OCI-LY3 (cell line): ENCODE measurements at regions not wholly inside any gene's neighbourhood (a gene's known extent, or its start where the extent isn't known, plus 50 kb on each side); places are given as distances from the start of the nearest gene placed in this dataset.
A peak's percentile ranks its signal among the peaks of the same experiment; 100 is the strongest.

Experiments used
- H2AFZ ChIP-seq: fragments of 200-600, 300-600 bp; shearing (Covaris generic); 2 replicates; pipeline ENCODE4 v1.6.0; 2014; ENCODE audit warnings: antibody characterized with exemption, low read depth, low read length
- H3K27ac ChIP-seq: fragments of 200-600, 300-600 bp; sonication (generic); 2 replicates; pipeline ENCODE4 v1.5.1; 2014; ENCODE audit warnings: mild to moderate bottlenecking, low read length, moderate library complexity, mixed read lengths
- H3K27me3 ChIP-seq: fragments of 200-600, 300-600 bp; sonication (generic); 2 replicates; pipeline ENCODE4 v1.6.1; 2014; ENCODE audit warnings: low read depth, low read length, mixed read lengths
- H3K36me3 ChIP-seq: fragments of 200-600, 300-600 bp; sonication (generic); replicated peaks from 2 replicates; pipeline ENCODE3; 2014; ENCODE audit warnings: low read depth, low read length, mixed read lengths
- H3K4me1 ChIP-seq: fragments of 300-600, 200-600 bp; sonication (generic); 2 replicates; pipeline ENCODE4 v1.6.1; 2014; ENCODE audit warnings: low read length, mixed read lengths
- H3K4me2 ChIP-seq: fragments of 200-600, 300-600 bp; sonication (generic); 2 replicates; pipeline ENCODE4 v1.6.1; 2014; ENCODE audit warnings: low read length, mixed read lengths
- H3K4me3 ChIP-seq: fragments of 300-600, 200-600 bp; sonication (generic); 2 replicates; pipeline ENCODE4 v1.5.1; 2014; ENCODE audit warnings: antibody characterized with exemption, mild to moderate bottlenecking, low read length, moderate library complexity
- H3K79me2 ChIP-seq: fragments of 300-600, 200-600 bp; shearing (Covaris generic); 2 replicates; pipeline ENCODE4 v1.6.1; 2014; ENCODE audit warnings: mild to moderate bottlenecking, low read length, mixed read lengths
- H3K9ac ChIP-seq: fragments of 300-600, 200-600 bp; shearing (Covaris generic); 2 replicates; pipeline ENCODE4 v1.6.0; 2014; ENCODE audit warnings: mild to moderate bottlenecking, low read length, moderate library complexity
- H3K9me3 ChIP-seq: fragments of 200-600, 300-600 bp; shearing (Covaris generic); 2 replicates; pipeline ENCODE4 v1.6.1; 2014; ENCODE audit warnings: low read length, mixed read lengths; ENCODE audit not compliant: insufficient read depth
- H4K20me1 ChIP-seq: fragments of 200-600, 300-600 bp; sonication (generic); 2 replicates; pipeline ENCODE4 v1.6.1; 2016; ENCODE audit warnings: low read length, mixed read lengths; ENCODE audit not compliant: insufficient read depth
- CTCF ChIP-seq: fragments of 200-600, 300-600 bp; sonication (generic); IDR thresholded peaks from 2 replicates; pipeline ENCODE4 v1.5.1; 2014; ENCODE audit warnings: antibody characterized with exemption, low read length, low read depth
- EZH2phosphoT487 ChIP-seq: fragments of 200-600 bp; shearing (Covaris generic); IDR thresholded peaks from 2 replicates; pipeline ENCODE4 v1.6.1; 2018; ENCODE audit warnings: antibody characterized with exemption, mixed run types, low read depth

GRCh38 chr21:28745131-28746016 is 247.3 kb downstream of the LTN1 start:
- H3K4me3 ChIP-seq, result peak overlapping the region; percentile 78

GRCh38 chr21:28743723-28744122 is 249.0 kb downstream of the LTN1 start:
- H3K36me3 ChIP-seq, result no peaks in the 10 kb centered on the region
- no peak overlapping the region for H3K4me3 ChIP-seq
- no peaks in the 10 kb centered on the region for H3K9me3 ChIP-seq
- H3K27me3 ChIP-seq, result no peaks in the 10 kb centered on the region
- H3K4me1 ChIP-seq, result peaks cover 4% of the 10 kb centered on the region; the same call in 1 of the 2 replicates
- no peaks in the 10 kb centered on the region for H4K20me1 ChIP-seq
- H3K9ac ChIP-seq, result no peak overlapping the region
- TF ChIP-seq EZH2phosphoT487 (no peak), CTCF (no peak)
- H3K79me2 ChIP-seq, result no peaks in the 10 kb centered on the region
- H3K4me2 ChIP-seq, result no peak overlapping the region
- no peak overlapping the region for H3K27ac ChIP-seq
- no peak overlapping the region for H2AFZ ChIP-seq

More at GRCh38 chr21:28745131-28746016, 247.3 kb downstream of the LTN1 start:
- Histone ChIP-seq H3K79me2 (no peaks in the 10 kb centered on the region), H3K4me1 (no peaks in the 10 kb centered on the region), H4K20me1 (no peaks in the 10 kb centered on the region), H3K9me3 (no peaks in the 10 kb centered on the region), H2AFZ (peak overlapping the region; percentile 74), H3K36me3 (no peaks in the 10 kb centered on the region), H3K4me2 (peak overlapping the region; percentile 83), H3K27ac (no peak overlapping the region), H3K27me3 (no peaks in the 10 kb centered on the region), H3K9ac (peak overlapping the region; percentile 53)
- TF ChIP-seq CTCF (peak; percentile 81), EZH2phosphoT487 (no peak)

- Histone ChIP-seq H3K9me3 (no peaks in the 10 kb centered on the region), H3K4me1 (peaks cover 6% of the 10 kb centered on the region; the same call in 1 of the 2 replicates), H3K4me3 (no peak overlapping the region), H3K9ac (no peak overlapping the region), H3K36me3 (no peaks in the 10 kb centered on the region), H4K20me1 (no peaks in the 10 kb centered on the region), H3K27me3 (no peaks in the 10 kb centered on the region), H3K4me2 (no peak overlapping the region), H3K79me2 (no peaks in the 10 kb centered on the region), H3K27ac (no peak overlapping the region), H2AFZ (no peak overlapping the region)
- TF ChIP-seq EZH2phosphoT487 (no peak), CTCF (peak; percentile 32)
These were observed 250.2 kb downstream of the LTN1 start for GRCh38 chr21:28742527-28742926.

GRCh38 chr21:28740125-28740524 is 252.6 kb downstream of the LTN1 start:
- TF ChIP-seq EZH2phosphoT487 (no peak), CTCF (no peak)
- H3K79me2 ChIP-seq, result no peaks in the 10 kb centered on the region
- H3K9ac ChIP-seq, result no peak overlapping the region
- no peaks in the 10 kb centered on the region for H3K27me3 ChIP-seq
- no peak overlapping the region for H3K27ac ChIP-seq
- peaks cover 6% of the 10 kb centered on the region; the same call in 1 of the 2 replicates for H3K4me1 ChIP-seq
- no peak overlapping the region for H2AFZ ChIP-seq
- H3K4me2 ChIP-seq, result no peak overlapping the region
- no peaks in the 10 kb centered on the region for H4K20me1 ChIP-seq
- no peaks in the 10 kb centered on the region for H3K36me3 ChIP-seq
- H3K9me3 ChIP-seq, result no peaks in the 10 kb centered on the region
- H3K4me3 ChIP-seq, result no peak overlapping the region
